ENCODE measurements at regions not wholly inside any gene's neighbourhood (a gene's known extent, or its start where the extent isn't known, plus 50 kb on each side); places are given as distances from the start of the nearest gene placed in this dataset.

- DNase-seq (ENCODE audit: low spot score) (no peak), ATAC-seq (no peak)
- H3K79me2 ChIP-seq (replicated peaks; ENCODE audit: insufficient read depth), result no peaks in the 10 kb centered on the region
- no peaks in the 10 kb centered on the region for H3K9me2 ChIP-seq (ENCODE audit: insufficient read depth)
- H3K4me3 ChIP-seq, result no peak overlapping the region
- no peak overlapping the region for H3K27ac ChIP-seq (ENCODE audit: low read depth)
- H4K20me1 ChIP-seq (replicated peaks; ENCODE audit: insufficient read depth), result no peaks in the 10 kb centered on the region
- H2AFZ ChIP-seq, result no peak overlapping the region
- Mint-ChIP-seq H3K9me3 (peaks cover 7% of the 10 kb centered on the region; the same call in 2 of the 3 replicates), H3K36me3 (ENCODE audit: low read depth) (no peaks in the 10 kb centered on the region), H3K27me3 (ENCODE audit: insufficient read depth, low read depth, poor library complexity) (peaks cover 1% of the 10 kb centered on the region), H3K27ac (no peak overlapping the region), H3K4me1 (peaks cover 7% of the 10 kb centered on the region), H3K4me3 (no peak overlapping the region)
- H3K4me1 ChIP-seq (ENCODE audit: insufficient read depth), result peaks cover 4% of the 10 kb centered on the region; the same call in 1 of the 2 replicates
- H3K36me3 ChIP-seq (ENCODE audit: insufficient read depth), result no peaks in the 10 kb centered on the region
- H3K27me3 ChIP-seq (ENCODE audit: insufficient read depth), result no peaks in the 10 kb centered on the region
- no peaks in the 10 kb centered on the region for H3F3A ChIP-seq (replicated peaks; ENCODE audit: low read depth)
- TF ChIP-seq CTCF (conservative IDR thresholded peaks at IDR 0.05; ENCODE audit: low read depth in 2 of 2) (no peak), EZH2phosphoT487 (IDR thresholded peaks at IDR 0.05; ENCODE audit: unreplicated experiment) (no peak), NANOG (IDR thresholded peaks at IDR 0.05; ENCODE audit: borderline replicate concordance) (no peak), CREB1 (CRISPR knock-in tag; IDR thresholded peaks at IDR 0.05; ENCODE audit: low read depth) (no peak), REST (IDR thresholded peaks at IDR 0.05; ENCODE audit: unreplicated experiment) (no peak), POLR2AphosphoS5 (IDR thresholded peaks at IDR 0.05; ENCODE audit: low read depth) (no peak), ETS1 (IDR thresholded peaks at IDR 0.05) (no peak), ZNF331 (CRISPR knock-in tag; IDR thresholded peaks at IDR 0.05; ENCODE audit: low read depth) (no peak), ZNF114 (CRISPR knock-in tag; IDR thresholded peaks at IDR 0.05) (no peak), ZNF462 (CRISPR knock-in tag; IDR thresholded peaks at IDR 0.05) (no peak), EZH2 (IDR thresholded peaks at IDR 0.05; ENCODE audit: low read depth, unreplicated experiment) (no peak), JUNB (IDR thresholded peaks at IDR 0.05; ENCODE audit: unreplicated experiment) (no peak), STAT1 (IDR thresholded peaks at IDR 0.05; ENCODE audit: unreplicated experiment) (no peak)
- no peak overlapping the region for H3K4me2 ChIP-seq
These were observed 562.8 kb downstream of the GALC start for GRCh38 chr14:87430214-87430613.

Measured in GM23338 (cell line).